ENCODE measurements at regions not wholly inside any gene's neighbourhood (a gene's known extent, or its start where the extent isn't known, plus 50 kb on each side); places are given as distances from the start of the nearest gene placed in this dataset.
"Not testable (repeated sequence)": the region's sequence is repeated elsewhere in the genome, so short reads cannot be mapped to it uniquely, and the experiment has no call there.

- no peak for DNase-seq
Observed at GRCh38 chr1:117708323-117709248, 102.7 kb downstream of the TENT5C start.

- no peak for DNase-seq
Observed at GRCh38 chr1:117709249-117709691, 103.4 kb downstream of the TENT5C start.

- no peak for DNase-seq
Observed at GRCh38 chr1:117710710-117711109, 104.9 kb downstream of the TENT5C start.

GRCh38 chr1:117712621-117713020 is 106.8 kb downstream of the TENT5C start:
- no peak for DNase-seq

- no peak for DNase-seq
Observed at GRCh38 chr1:117714546-117714945, 108.7 kb downstream of the TENT5C start.

- not testable (repeated sequence) for DNase-seq
Observed at GRCh38 chr1:117716030-117716429, 110.2 kb downstream of the TENT5C start.

GRCh38 chr1:117717980-117718379 is 112.1 kb downstream of the TENT5C start:
- not testable (repeated sequence) for DNase-seq

GRCh38 chr1:117718596-117718995 is 112.7 kb downstream of the TENT5C start:
- not testable (repeated sequence) for DNase-seq

GRCh38 chr1:117719004-117719403 is 113.2 kb downstream of the TENT5C start:
- DNase-seq, result no peak

GRCh38 chr1:117732065-117732797 is 126.4 kb downstream of the TENT5C start:
- DNase-seq, result no peak

- DNase-seq, result no peak
Observed at GRCh38 chr1:117732956-117733355, 127.1 kb downstream of the TENT5C start.

GRCh38 chr1:117734403-117734802 is 128.6 kb downstream of the TENT5C start:
- no peak for DNase-seq

GRCh38 chr1:117735045-117735992 is 129.5 kb downstream of the TENT5C start:
- DNase-seq, result no peak

GRCh38 chr1:117739504-117739903 is 133.7 kb downstream of the TENT5C start:
- DNase-seq, result no peak

- no peak for DNase-seq
Observed at GRCh38 chr1:117740496-117740895, 134.6 kb downstream of the TENT5C start.

- DNase-seq, result not testable (repeated sequence)
Observed at GRCh38 chr1:117746565-117746964, 140.7 kb downstream of the TENT5C start.

GRCh38 chr1:117747605-117748004 is 141.8 kb downstream of the TENT5C start:
- DNase-seq, result no peak

GRCh38 chr1:117751321-117751720 is 145.5 kb downstream of the TENT5C start:
- no peak for DNase-seq

- DNase-seq, result no peak
Observed at GRCh38 chr1:117752661-117753060, 146.8 kb downstream of the TENT5C start.

GRCh38 chr1:117753232-117753631 is 147.4 kb downstream of the TENT5C start:
- DNase-seq, result no peak

GRCh38 chr1:117753652-117754051 is 147.8 kb downstream of the TENT5C start:
- DNase-seq, result no peak
